HepG2 (cell line): ENCODE measurements at regions not wholly inside any gene's neighbourhood (a gene's known extent, or its start where the extent isn't known, plus 50 kb on each side); places are given as distances from the start of the nearest gene placed in this dataset.

Source experiments
- ZNF512 ChIP-seq: sonication (generic); formaldehyde crosslinking; IDR thresholded peaks from 2 replicates; pipeline ENCODE4 v1.4.0; 2020; ENCODE audit warnings: mild to moderate bottlenecking, missing genetic modification reagents
- ZNF558 ChIP-seq: sonication (generic); formaldehyde crosslinking; IDR thresholded peaks from 2 replicates; pipeline ENCODE4 v1.9.0; 2022; ENCODE audit warnings: mild to moderate bottlenecking, missing genetic modification reagents, borderline replicate concordance

- no peak for TF ChIP-seq ZNF512
- TF ChIP-seq ZNF558 (CRISPR knock-in tag), result no peak
Measured at GRCh38 chr3:72144773-72145505, 360.0 kb upstream of the PROK2 start.
